HL-60 (cell line): ENCODE measurements at regions not wholly inside any gene's neighbourhood (a gene's known extent, or its start where the extent isn't known, plus 50 kb on each side); places are given as distances from the start of the nearest gene placed in this dataset.
"Not testable (repeated sequence)": the region's sequence is repeated elsewhere in the genome, so short reads cannot be mapped to it uniquely, and the experiment has no call there.

Experiments
- DNase-seq, 2 experiments: peaks; one replicate each; pipeline ENCODE4 v3.0.0-alpha.2; 2010 to 2020; ENCODE audit warnings: low read depth in 1 of 2, low spot score in 1 of 2
- H3K27ac ChIP-seq: fragments of 250-450 bp; sonication (Bioruptor Pico); replicated peaks from 2 replicates; pipeline ENCODE4 v1.5.1; 2020; ENCODE audit warnings: mild to moderate bottlenecking, moderate library complexity
- H3K27me3 ChIP-seq: fragments of 250-450 bp; sonication (Bioruptor Pico); 2 replicates; pipeline ENCODE4 v1.5.1; 2021; ENCODE audit warnings: mild to moderate bottlenecking, moderate library complexity; ENCODE audit not compliant: insufficient read depth, poor library complexity, severe bottlenecking
- H3K4me3 ChIP-seq: replicated peaks from 2 replicates; pipeline ENCODE4 v1.5.1; 2011; ENCODE audit warnings: mild to moderate bottlenecking, control low read depth, low read length; ENCODE audit not compliant: insufficient read depth
- CTCF ChIP-seq: IDR thresholded peaks from one replicate; pipeline ENCODE4 v1.5.1; 2011; ENCODE audit warnings: low read length, control low read depth, inconsistent platforms; ENCODE audit not compliant: insufficient read depth
- GABPA ChIP-seq: IDR thresholded peaks from 2 replicates; pipeline ENCODE4 v1.6.1; 2012; ENCODE audit warnings: low read depth
- POLR2AphosphoS5 ChIP-seq: IDR thresholded peaks from 2 replicates; pipeline ENCODE4 v1.6.1; 2012; ENCODE audit warnings: low read depth
- REST ChIP-seq: IDR thresholded peaks from 2 replicates; pipeline ENCODE4 v1.6.1; 2012; ENCODE audit warnings: low read depth; ENCODE audit not compliant: insufficient replicate concordance
- SPI1 ChIP-seq: IDR thresholded peaks from 2 replicates; pipeline ENCODE4 v1.6.1; 2012; ENCODE audit warnings: low read depth, mild to moderate bottlenecking, borderline replicate concordance

- Histone ChIP-seq H3K27me3 (no peaks in the 10 kb centered on the region), H3K27ac (no peak overlapping the region), H3K4me3 (no peak overlapping the region)
- TF ChIP-seq POLR2AphosphoS5 (no peak), SPI1 (no peak), GABPA (no peak), REST (no peak), CTCF (no peak)
- DNase-seq, result no peak
Measured at GRCh38 chr2:8249769-8250168, 432.1 kb upstream of the ID2 start.

- not testable (repeated sequence) for H3K27ac ChIP-seq, H3K27me3 ChIP-seq, DNase-seq, H3K4me3 ChIP-seq
Measured at GRCh38 chr2:8250290-8250689, 431.6 kb upstream of the ID2 start.

- H3K27ac ChIP-seq, result peak overlapping the region; percentile 39
- H3K27me3 ChIP-seq, result no peaks in the 10 kb centered on the region
- TF ChIP-seq POLR2AphosphoS5, result no peak
- TF ChIP-seq SPI1, result no peak; the same call in 1 of the 2 replicates
- TF ChIP-seq REST, result no peak
- TF ChIP-seq GABPA, result no peak
- TF ChIP-seq CTCF, result no peak
- peak in 1 of 2 experiments; percentile 82 for DNase-seq
- H3K4me3 ChIP-seq, result no peak overlapping the region
Measured at GRCh38 chr2:8251291-8251690, 430.6 kb upstream of the ID2 start.

GRCh38 chr2:8251856-8252255 is 430.0 kb upstream of the ID2 start:
- Histone ChIP-seq H3K4me3 (no peak overlapping the region), H3K27ac (peak overlapping the region; percentile 39), H3K27me3 (no peaks in the 10 kb centered on the region)
- TF ChIP-seq SPI1, result no peak
- no peak for TF ChIP-seq CTCF
- no peak for TF ChIP-seq REST
- no peak for TF ChIP-seq POLR2AphosphoS5
- no peak for TF ChIP-seq GABPA
- DNase-seq, result no peak
